Spleen (tissue), 11 donors: ENCODE measurements at regions not wholly inside any gene's neighbourhood (a gene's known extent, or its start where the extent isn't known, plus 50 kb on each side); places are given as distances from the start of the nearest gene placed in this dataset.
A peak's percentile ranks its signal among the peaks of the same experiment; 100 is the strongest.

Experiments used
- DNase-seq: peaks from one replicate; pipeline ENCODE4 v3.0.0-alpha.2; 2020
- H3K27ac ChIP-seq, 8 donors: fragments of 200-600 bp; sonication (generic) in 7 of 8; 1 replicate in 4 of 8; 2 replicates in 4 of 8; pipeline versions ENCODE4 v1.5.0 to v1.8.0; 2016 to 2021; ENCODE audit warnings: inconsistent platforms in 4 of 8, mild to moderate bottlenecking in 4 of 8, moderate library complexity in 1 of 8
- H3K27me3 ChIP-seq, 7 donors: fragments of 200-600 bp; sonication (generic) in 6 of 7; replicated peaks in 1 of 7; 1 replicate in 4 of 7; 2 replicates in 3 of 7; pipeline versions ENCODE4 v1.5.0 to v1.8.0; 2016 to 2021; ENCODE audit warnings: inconsistent platforms in 3 of 7, mild to moderate bottlenecking in 1 of 7
- H3K36me3 ChIP-seq, 6 donors: fragments of 200-600 bp; sonication (generic) in 5 of 6; 1 replicate in 4 of 6; 2 replicates in 2 of 6; pipeline versions ENCODE4 v1.5.0 to v1.8.0; 2016 to 2021; ENCODE audit warnings: inconsistent platforms in 2 of 6
- H3K4me1 ChIP-seq, 6 donors: fragments of 200-600 bp; sonication (generic) in 5 of 6; 1 replicate in 3 of 6; 2 replicates in 3 of 6; pipeline versions ENCODE4 v1.5.0 to v1.8.0; 2016 to 2021; ENCODE audit warnings: inconsistent platforms in 3 of 6
- H3K4me3 ChIP-seq, 8 donors: fragments of 200-600 bp; sonication (generic) in 7 of 8; 1 replicate in 4 of 8; 2 replicates in 4 of 8; pipeline versions ENCODE4 v1.5.0 to v1.8.0; 2016 to 2021; ENCODE audit warnings: inconsistent platforms in 4 of 8, mild to moderate bottlenecking in 4 of 8, moderate library complexity in 2 of 8
- H3K9me3 ChIP-seq, 8 donors: fragments of 200-600 bp; sonication (generic) in 7 of 8; 1 replicate in 4 of 8; 2 replicates in 4 of 8; pipeline versions ENCODE4 v1.5.0 to v1.8.0; 2016 to 2021; ENCODE audit warnings: inconsistent platforms in 4 of 8
- CTCF ChIP-seq, 11 experiments: fragments of 200-600 bp in 7 of 11; fragments of 450-650 bp in 4 of 11; sonication (generic) in 4 of 11; IDR thresholded peaks in 8 of 11; conservative IDR thresholded peaks in 3 of 11; 1 replicate in 7 of 11; 2 replicates in 4 of 11; pipeline versions ENCODE4 v1.4.0 to v1.8.0; 2016 to 2021; ENCODE audit warnings: antibody characterized with exemption in 11 of 11, inconsistent platforms in 4 of 11, mild to moderate bottlenecking in 1 of 11
- POLR2A ChIP-seq, 3 donors: fragments of 450-650 bp; IDR thresholded peaks; one replicate each; pipeline ENCODE4 v1.5.1; 2017; ENCODE audit warnings: antibody characterized with exemption in 3 of 3, mild to moderate bottlenecking in 1 of 3
- POLR2AphosphoS5 ChIP-seq, 3 donors: sonication (generic); formaldehyde crosslinking; IDR thresholded peaks; one replicate each; pipeline ENCODE4 v1.5.1; 2017; ENCODE audit warnings: antibody characterized with exemption in 3 of 3
- WGBS, 5 donors: extraction: QIAGEN DNeasy Blood & Tissue Kit in 3 of 5; methylation state at CpG; one replicate each; pipeline versions ENCODE4 v1.1.5 to v1.1.7; 2013 to 2018; 5-methylcytosine and 5-hydroxymethylcytosine counted together
- intact Hi-C: fragments of 100-400 bp; cut with DNase I; formaldehyde crosslinking; loops from one replicate; pipeline ENCODE4 v1.15.0; 2023; ENCODE audit warnings: low total_unique reads
- donor health status: healthy with polysubstance abuse.
- donor health status: DM: no; HTN: no; CAD: no; lungs with moderate emphysema.
- donor health status: DM: no; HTN: no; CAD: no.
- donor health status: Bipolar disorder and iron deficiency.
- donor health status: healthy.
- donor health status: DM: no; HTN: no; CAD: no.
- donor health status: DM: yes; HTN: yes; CAD: no.

DNA sequence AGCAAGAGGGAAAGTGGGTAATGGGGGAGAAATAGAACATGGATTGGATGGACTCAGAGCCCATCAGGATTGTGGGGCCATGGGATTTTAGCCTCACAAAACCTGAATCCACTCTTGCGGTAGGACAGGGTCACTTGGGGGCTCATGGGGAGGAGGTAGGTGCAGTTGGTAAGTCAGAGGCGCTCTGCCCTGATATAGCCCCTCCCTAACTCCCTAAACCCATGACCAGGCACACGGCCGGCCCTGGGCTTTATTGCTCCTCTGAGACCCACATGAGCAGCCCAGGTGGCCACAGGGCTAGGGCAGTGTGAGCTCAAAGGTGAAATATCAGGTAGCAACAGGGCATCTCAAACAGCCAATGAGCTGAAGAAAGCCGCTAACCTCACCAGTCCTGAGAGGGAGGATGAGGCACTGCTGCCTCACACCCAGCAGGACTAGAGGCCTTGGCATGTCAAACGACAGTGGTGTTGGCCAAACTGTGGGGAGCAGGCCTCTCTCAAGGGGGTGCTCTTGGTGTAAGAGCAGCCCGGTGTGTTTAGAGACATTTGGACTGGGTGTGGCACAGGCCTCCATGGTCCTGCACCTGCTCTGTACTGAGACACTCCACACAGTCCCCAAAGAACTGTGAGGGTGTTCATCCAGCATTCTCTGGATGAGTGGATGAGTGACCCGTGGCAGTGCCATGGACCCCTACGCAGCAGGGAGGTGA, 90.8 kb upstream of the HS6ST1 start:
- WGBS, 5 donors, result 86 to 94% (median 88%) methylated on average over 7 to 9 of the region's 9 CpGs
- Histone ChIP-seq H3K27me3 (no peaks in the 10 kb centered on the region), H3K27ac (peak overlapping the region in 5 of 8 donors; percentile 43 to 57 (median 48)), H3K4me1 (peaks cover 4 to 37% (median 10%) of the 10 kb centered on the region in 6 donors), H3K9me3 (no peaks in the 10 kb centered on the region), H3K4me3 (no peak overlapping the region), H3K36me3 (no peaks in the 10 kb centered on the region)
- no peak for TF ChIP-seq POLR2AphosphoS5 (IDR thresholded peaks at IDR 0.05)
- TF ChIP-seq CTCF (IDR thresholded peaks at IDR 0.05 in 8 of 11, conservative IDR thresholded peaks at IDR 0.05 in 3 of 11), result no peak
- no peak for TF ChIP-seq POLR2A (IDR thresholded peaks at IDR 0.05)
- DNase-seq, result peak; percentile 56
- intact Hi-C loops, result no loop called here

DNA sequence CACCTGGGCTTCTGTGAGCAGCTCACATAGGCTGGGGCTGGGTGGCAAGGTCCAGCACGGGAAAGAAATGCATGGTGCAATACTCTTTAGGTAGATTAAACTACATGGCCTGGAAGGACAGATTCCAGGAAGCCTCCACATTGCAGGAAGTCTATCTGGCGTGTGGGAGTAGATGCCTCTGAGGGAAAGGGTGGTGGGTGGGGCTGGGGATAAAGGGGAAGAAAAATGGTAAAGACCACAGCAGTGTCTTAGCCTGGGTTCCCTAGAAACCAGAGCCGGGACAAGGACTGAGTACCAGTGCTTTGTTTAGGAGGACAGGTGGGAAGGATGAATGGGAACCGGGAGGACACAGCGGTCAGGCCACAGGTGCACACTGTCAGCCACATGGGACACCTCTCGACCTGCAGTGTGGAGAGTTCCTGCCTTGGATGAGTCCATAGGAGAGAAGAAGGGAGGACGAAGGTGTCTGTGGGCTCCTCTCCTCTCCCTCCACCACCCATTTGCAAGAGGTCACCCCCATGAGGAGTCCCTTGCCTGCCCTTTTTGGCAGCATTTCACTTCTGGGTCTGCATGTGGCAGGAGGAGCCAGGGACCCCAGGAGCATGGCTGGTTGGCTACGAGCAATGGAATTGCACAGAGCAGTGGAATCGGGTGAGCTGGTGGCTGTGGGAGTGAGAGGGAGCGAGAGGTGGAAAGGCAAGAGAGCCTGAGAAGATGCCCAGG, 91.5 kb upstream of the HS6ST1 start:
- intact Hi-C loops, result no loop called here
- no peaks in the 10 kb centered on the region for H3K27me3 ChIP-seq
- TF ChIP-seq CTCF (IDR thresholded peaks at IDR 0.05 in 8 of 11, conservative IDR thresholded peaks at IDR 0.05 in 3 of 11), result no peak
- no peak for TF ChIP-seq POLR2A (IDR thresholded peaks at IDR 0.05)
- no peak for TF ChIP-seq POLR2AphosphoS5 (IDR thresholded peaks at IDR 0.05)
- H3K36me3 ChIP-seq, result no peaks in the 10 kb centered on the region
- 81 to 89% (median 83%) methylated on average over 10 of the region's 10 CpGs for WGBS, 5 donors
- no peak overlapping the region for H3K27ac ChIP-seq
- peak; percentile 59 for DNase-seq
- H3K4me1 ChIP-seq, result peaks cover 4 to 31% (median 10%) of the 10 kb centered on the region in 6 donors
- no peak overlapping the region for H3K4me3 ChIP-seq
- H3K9me3 ChIP-seq, result no peaks in the 10 kb centered on the region

- H3K27me3 ChIP-seq, result no peaks in the 10 kb centered on the region
- H3K27ac ChIP-seq, result no peak overlapping the region
- H3K9me3 ChIP-seq, result no peaks in the 10 kb centered on the region
- no peak overlapping the region for H3K4me3 ChIP-seq
- peak; percentile 25 for DNase-seq
- H3K4me1 ChIP-seq, result peaks cover 4 to 31% (median 10%) of the 10 kb centered on the region in 6 donors
- WGBS, 5 donors, result 90 to 98% (median 93%) methylated on average over 8 of the region's 8 CpGs
- intact Hi-C loops, result no loop called here
- no peaks in the 10 kb centered on the region for H3K36me3 ChIP-seq
- TF ChIP-seq POLR2A (IDR thresholded peaks at IDR 0.05) (no peak), POLR2AphosphoS5 (IDR thresholded peaks at IDR 0.05) (no peak), CTCF (IDR thresholded peaks at IDR 0.05 in 8 of 11, conservative IDR thresholded peaks at IDR 0.05 in 3 of 11) (no peak)
Observed at GRCh38 chr2:128410758-128411215, 92.1 kb upstream of the HS6ST1 start.

- no peaks in the 10 kb centered on the region for H3K36me3 ChIP-seq
- 88 to 97% (median 95%) methylated on average over 9 of the region's 9 CpGs for WGBS, 5 donors
- H3K9me3 ChIP-seq, result no peaks in the 10 kb centered on the region
- H3K27me3 ChIP-seq, result no peaks in the 10 kb centered on the region
- H3K4me1 ChIP-seq, result peaks cover 4 to 31% (median 10%) of the 10 kb centered on the region in 6 donors
- intact Hi-C loops, result no loop called here
- peak; percentile 48 for DNase-seq
- H3K27ac ChIP-seq, result no peak overlapping the region
- TF ChIP-seq POLR2AphosphoS5 (IDR thresholded peaks at IDR 0.05) (no peak), CTCF (IDR thresholded peaks at IDR 0.05 in 8 of 11, conservative IDR thresholded peaks at IDR 0.05 in 3 of 11) (no peak), POLR2A (IDR thresholded peaks at IDR 0.05) (no peak)
- no peak overlapping the region for H3K4me3 ChIP-seq
Observed at GRCh38 chr2:128411431-128411830, 92.8 kb upstream of the HS6ST1 start.
